ENCODE measurements at regions not wholly inside any gene's neighbourhood (a gene's known extent, or its start where the extent isn't known, plus 50 kb on each side); places are given as distances from the start of the nearest gene placed in this dataset.

- TF ChIP-seq, protein P1, sequence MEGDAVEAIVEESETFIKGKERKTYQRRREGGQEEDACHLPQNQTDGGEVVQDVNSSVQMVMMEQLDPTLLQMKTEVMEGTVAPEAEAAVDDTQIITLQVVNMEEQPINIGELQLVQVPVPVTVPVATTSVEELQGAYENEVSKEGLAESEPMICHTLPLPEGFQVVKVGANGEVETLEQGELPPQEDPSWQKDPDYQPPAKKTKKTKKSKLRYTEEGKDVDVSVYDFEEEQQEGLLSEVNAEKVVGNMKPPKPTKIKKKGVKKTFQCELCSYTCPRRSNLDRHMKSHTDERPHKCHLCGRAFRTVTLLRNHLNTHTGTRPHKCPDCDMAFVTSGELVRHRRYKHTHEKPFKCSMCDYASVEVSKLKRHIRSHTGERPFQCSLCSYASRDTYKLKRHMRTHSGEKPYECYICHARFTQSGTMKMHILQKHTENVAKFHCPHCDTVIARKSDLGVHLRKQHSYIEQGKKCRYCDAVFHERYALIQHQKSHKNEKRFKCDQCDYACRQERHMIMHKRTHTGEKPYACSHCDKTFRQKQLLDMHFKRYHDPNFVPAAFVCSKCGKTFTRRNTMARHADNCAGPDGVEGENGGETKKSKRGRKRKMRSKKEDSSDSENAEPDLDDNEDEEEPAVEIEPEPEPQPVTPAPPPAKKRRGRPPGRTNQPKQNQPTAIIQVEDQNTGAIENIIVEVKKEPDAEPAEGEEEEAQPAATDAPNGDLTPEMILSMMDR (IDR thresholded peaks at IDR 0.05; ENCODE audit: poor library complexity) = no peak
- no peak for TF ChIP-seq EZH2 (IDR thresholded peaks at IDR 0.05; ENCODE audit: borderline replicate concordance)
Measured at GRCh38 chr3:154050216-154050615, 71.0 kb upstream of the ARHGEF26 start.
